Thymus (tissue), 11 donors: ENCODE measurements at regions not wholly inside any gene's neighbourhood (a gene's known extent, or its start where the extent isn't known, plus 50 kb on each side); places are given as distances from the start of the nearest gene placed in this dataset.

Experiments used
- DNase-seq, 9 donors: peaks; one replicate each; pipeline ENCODE4 v3.0.0-alpha.2; 2013; ENCODE audit warnings: low spot score in 9 of 9, low read depth in 6 of 9, missing footprints in 1 of 9
- H3K27ac ChIP-seq, 2 donors: one replicate each; pipeline ENCODE4 v1.5.1; 2013; ENCODE audit warnings: control low read depth in 1 of 2, low read depth in 1 of 2, low read length in 1 of 2, mild to moderate bottlenecking in 1 of 2, moderate library complexity in 1 of 2
- H3K27me3 ChIP-seq, 2 donors: one replicate each; pipeline ENCODE4 v1.5.1; 2013; ENCODE audit warnings: low read length in 1 of 2; ENCODE audit not compliant: control insufficient read depth in 2 of 2, insufficient read depth in 1 of 2
- H3K36me3 ChIP-seq, 2 donors: one replicate each; pipeline ENCODE4 v1.5.1; 2013; ENCODE audit warnings: low read length in 1 of 2, mild to moderate bottlenecking in 1 of 2, moderate library complexity in 1 of 2; ENCODE audit not compliant: control insufficient read depth in 2 of 2, insufficient read depth in 2 of 2
- H3K4me1 ChIP-seq, 2 donors: one replicate each; pipeline ENCODE4 v1.5.1; 2013; ENCODE audit warnings: low read length in 2 of 2; ENCODE audit not compliant: control insufficient read depth in 2 of 2, insufficient read depth in 2 of 2
- H3K4me3 ChIP-seq, 2 donors: one replicate each; pipeline ENCODE4 v1.5.1; 2013; ENCODE audit warnings: low read length in 2 of 2, control low read depth in 1 of 2, mild to moderate bottlenecking in 1 of 2
- H3K9me3 ChIP-seq, 2 donors: one replicate each; pipeline ENCODE4 v1.5.1; 2013; ENCODE audit warnings: low read length in 1 of 2, mild to moderate bottlenecking in 1 of 2; ENCODE audit not compliant: control insufficient read depth in 2 of 2, insufficient read depth in 1 of 2
- WGBS: extraction: QIAGEN DNeasy Blood & Tissue Kit; methylation state at CpG from one replicate; pipeline ENCODE4 v1.1.7; 2013; 5-methylcytosine and 5-hydroxymethylcytosine counted together
- donor health status: healthy.

DNA sequence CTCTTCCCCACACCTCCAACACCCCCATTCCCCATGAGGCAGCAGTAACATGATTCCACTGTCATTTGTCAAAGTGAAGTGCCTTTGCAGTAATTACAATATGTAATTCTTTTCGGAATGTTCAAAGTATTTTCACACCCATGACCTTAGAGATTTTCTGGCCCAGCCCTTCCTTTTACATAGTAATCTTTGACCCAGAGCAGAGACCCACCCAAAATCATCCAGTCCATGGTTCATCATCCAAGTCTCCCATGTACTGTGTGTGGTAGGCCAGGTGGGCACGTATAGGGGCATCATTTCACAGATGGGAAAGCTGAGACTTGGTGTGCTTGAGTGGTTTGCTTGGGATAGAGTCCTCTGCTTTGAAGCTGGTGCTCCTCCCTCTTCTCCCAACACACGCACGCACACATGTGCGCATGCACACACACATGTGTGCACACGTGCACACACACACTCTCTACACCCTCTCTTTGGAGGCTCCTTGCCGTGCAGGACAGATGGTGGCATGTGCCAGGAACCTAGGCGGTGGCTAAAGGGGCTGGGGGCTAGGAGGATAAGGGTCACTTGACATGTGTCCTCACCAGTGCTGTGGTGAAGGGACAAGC is 284.7 kb upstream of the ROPN1 start:
- Histone ChIP-seq H3K27ac (no peak overlapping the region), H3K4me3 (no peak overlapping the region), H3K9me3 (no peaks in the 10 kb centered on the region), H3K36me3 (no peaks in the 10 kb centered on the region), H3K27me3 (no peaks in the 10 kb centered on the region), H3K4me1 (no peaks in the 10 kb centered on the region)
- 96% methylated on average over 8 of the region's 8 CpGs for WGBS
- DNase-seq: no peak

DNA sequence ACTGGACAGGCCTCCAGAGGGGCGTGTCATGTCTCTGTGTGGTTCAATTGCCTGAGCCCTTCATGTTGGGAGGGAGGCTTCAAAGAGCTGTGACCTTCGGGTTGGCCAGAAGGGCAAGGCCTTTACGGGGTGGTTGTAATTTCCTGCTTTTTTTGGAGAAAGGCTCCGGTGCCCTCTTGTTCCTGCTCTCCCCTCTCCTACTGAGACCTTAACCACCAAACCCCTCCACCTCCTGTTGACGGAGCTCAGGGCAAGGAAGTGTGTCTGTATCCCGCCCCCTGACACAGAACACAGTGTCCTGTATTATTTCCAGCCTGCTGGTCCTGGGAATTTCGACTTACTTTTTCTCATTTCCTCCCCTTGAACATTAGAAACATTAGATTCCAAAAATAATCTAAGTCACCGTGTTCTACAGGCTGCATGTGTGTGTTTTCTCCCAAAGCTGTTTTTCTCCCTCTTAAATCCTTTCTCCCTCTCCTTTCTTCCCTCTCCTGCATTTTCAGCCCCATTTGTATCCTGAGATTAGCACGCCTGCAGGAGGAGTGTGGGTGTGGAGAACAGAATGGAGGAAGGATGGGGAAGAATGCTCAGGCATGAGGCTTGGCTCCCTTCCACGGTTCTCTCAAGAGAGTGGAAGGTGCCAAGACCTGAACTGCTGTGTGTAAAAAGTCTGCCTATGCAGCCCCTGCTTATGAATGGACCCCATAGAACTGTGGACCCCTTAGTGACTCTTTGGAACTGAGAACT is 285.4 kb upstream of the ROPN1 start:
- Histone ChIP-seq H3K4me3 (no peak overlapping the region), H3K36me3 (no peaks in the 10 kb centered on the region), H3K9me3 (no peaks in the 10 kb centered on the region), H3K4me1 (no peaks in the 10 kb centered on the region), H3K27me3 (no peaks in the 10 kb centered on the region), H3K27ac (no peak overlapping the region)
- WGBS: 74% methylated on average over 10 of the region's 10 CpGs
- DNase-seq: no peak

DNA sequence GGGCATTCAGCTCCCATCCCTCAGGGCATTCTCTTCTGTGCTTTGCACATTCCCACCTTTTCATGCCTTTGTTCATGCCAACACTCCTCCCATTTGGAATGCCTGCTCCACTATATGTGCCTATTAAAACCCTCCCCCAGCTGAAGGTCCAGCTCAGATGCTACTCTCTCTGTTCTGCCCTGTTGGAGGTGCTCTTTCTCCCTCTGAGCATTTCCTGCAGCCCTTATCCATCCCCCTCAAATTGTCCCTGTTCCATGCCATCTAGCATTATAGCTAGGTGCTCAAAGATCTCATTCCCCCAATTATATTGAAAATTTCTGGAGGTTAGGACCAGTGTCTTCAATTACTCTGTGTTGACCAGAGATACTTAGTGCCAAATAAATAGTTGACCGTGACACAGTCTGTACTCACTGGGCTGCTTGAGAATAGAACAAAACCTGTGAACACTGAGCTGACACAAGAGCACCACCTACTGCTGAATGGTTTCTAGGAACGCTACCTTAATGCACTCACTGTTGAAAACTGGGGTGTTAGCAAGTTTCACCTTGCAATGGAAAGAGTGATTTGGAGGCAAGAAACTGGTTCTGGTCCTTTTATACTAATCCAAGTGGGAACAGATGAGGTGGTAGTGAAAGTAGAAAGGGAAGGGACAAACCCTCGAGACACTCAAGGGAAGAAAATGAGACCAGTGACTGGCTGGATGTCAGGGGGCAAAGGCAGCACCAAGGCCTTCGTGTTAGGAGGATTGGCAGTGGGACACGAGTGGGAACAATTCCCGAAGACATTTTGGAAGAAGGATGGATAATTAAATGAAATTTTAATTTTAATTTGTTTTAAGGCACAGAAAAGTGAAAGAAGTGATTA is 289.8 kb upstream of the ROPN1 start:
- Histone ChIP-seq H3K4me1 (no peaks in the 10 kb centered on the region), H3K27ac (no peak overlapping the region), H3K9me3 (no peaks in the 10 kb centered on the region), H3K27me3 (no peaks in the 10 kb centered on the region), H3K4me3 (no peak overlapping the region), H3K36me3 (no peaks in the 10 kb centered on the region)
- no peak for DNase-seq
- WGBS: 63% methylated on average over 6 of the region's 6 CpGs

DNA sequence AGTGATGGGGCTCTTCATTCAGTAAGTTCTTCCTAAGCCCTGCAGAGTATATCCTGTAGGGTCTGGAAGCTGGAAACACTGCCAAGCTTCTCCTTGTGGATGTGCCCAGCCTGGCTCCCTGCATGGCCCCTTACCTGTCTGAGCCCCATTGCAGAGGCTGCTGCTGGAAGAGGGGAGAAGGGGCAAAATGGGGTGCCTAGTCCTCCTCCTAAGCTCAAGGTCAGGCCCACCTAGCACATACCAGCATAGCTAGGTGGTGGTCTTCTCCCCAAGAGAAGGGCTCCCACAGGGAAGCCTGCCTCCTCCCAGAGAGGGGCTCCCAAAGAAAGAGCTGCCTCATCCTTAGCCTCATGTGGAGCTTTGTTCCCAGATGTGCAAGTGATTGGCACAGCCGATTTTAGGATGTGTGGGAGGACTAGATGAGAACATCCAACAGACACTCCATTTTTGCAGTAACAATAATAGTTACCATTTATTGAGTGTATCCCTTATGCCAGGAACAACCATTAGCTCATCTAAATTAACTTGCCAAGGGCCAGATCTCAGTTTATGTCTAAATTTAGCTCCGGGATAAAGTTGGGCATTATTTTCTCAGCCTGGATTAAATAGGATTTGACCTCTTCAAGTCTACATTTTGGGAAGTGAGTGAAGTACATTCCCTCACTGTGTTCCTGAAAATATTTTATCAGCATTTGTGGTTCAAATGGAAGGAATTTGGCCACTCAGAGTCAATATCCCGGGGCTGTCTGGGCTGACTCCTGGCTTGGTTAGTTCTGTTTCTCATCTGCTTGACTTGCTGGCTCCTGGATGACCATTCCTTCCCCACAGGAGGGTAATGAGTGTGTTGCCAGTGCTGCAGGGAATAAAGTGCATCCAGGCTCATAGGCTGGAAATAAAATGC is 291.1 kb upstream of the ROPN1 start:
- no peak for DNase-seq
- Histone ChIP-seq H3K27me3 (no peaks in the 10 kb centered on the region), H3K36me3 (no peaks in the 10 kb centered on the region), H3K9me3 (no peaks in the 10 kb centered on the region), H3K27ac (no peak overlapping the region), H3K4me3 (no peak overlapping the region), H3K4me1 (no peaks in the 10 kb centered on the region)
- 88% methylated on average over 3 of the region's 3 CpGs for WGBS

DNA sequence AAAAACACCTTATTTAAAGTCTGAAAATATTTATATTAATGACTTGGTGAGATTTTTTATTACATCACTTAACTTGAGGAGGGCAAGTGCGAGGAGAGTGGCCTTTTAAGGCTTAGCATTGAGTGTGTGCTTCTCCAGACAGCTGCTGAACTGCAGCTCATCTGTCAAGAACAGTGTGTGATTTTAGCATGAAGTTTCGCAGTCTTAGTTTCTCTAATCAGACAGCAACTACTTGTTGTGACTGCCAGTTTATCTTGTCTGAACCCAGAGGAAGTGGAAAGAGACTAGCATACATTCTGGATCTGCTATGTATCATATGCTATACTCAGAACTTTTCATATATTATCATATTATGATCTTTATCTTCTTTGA is 291.7 kb upstream of the ROPN1 start:
- no peak overlapping the region for H3K27ac ChIP-seq
- H3K4me1 ChIP-seq: no peaks in the 10 kb centered on the region
- no peak overlapping the region for H3K4me3 ChIP-seq
- H3K36me3 ChIP-seq: no peaks in the 10 kb centered on the region
- H3K9me3 ChIP-seq: no peaks in the 10 kb centered on the region
- no peaks in the 10 kb centered on the region for H3K27me3 ChIP-seq
- 92% methylated on average over 2 of the region's 2 CpGs for WGBS
- no peak for DNase-seq

DNA sequence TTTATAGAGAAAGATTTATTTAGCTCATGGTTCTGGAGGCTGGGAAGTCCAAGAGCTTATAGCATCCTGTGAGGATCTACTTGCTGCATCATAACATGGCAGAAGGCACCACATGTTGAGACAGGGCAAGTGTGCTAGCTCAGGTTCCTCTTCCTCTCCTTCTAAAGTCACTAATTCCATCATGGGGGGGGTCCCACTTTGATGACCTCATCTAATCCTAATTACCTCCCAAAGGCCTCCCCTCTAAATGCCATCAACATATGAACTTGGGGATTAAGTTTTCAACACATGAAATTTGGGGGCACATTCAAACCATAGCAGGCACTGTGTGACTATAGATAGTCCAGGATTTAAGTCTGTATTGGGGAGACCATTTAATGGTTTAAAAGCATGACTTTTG is 297.1 kb upstream of the ROPN1 start:
- H3K4me3 ChIP-seq: no peak overlapping the region
- no peaks in the 10 kb centered on the region for H3K27me3 ChIP-seq
- no peaks in the 10 kb centered on the region for H3K4me1 ChIP-seq
- no peaks in the 10 kb centered on the region for H3K36me3 ChIP-seq
- no peak overlapping the region for H3K27ac ChIP-seq
- DNase-seq: no peak
- H3K9me3 ChIP-seq: no peaks in the 10 kb centered on the region

DNA sequence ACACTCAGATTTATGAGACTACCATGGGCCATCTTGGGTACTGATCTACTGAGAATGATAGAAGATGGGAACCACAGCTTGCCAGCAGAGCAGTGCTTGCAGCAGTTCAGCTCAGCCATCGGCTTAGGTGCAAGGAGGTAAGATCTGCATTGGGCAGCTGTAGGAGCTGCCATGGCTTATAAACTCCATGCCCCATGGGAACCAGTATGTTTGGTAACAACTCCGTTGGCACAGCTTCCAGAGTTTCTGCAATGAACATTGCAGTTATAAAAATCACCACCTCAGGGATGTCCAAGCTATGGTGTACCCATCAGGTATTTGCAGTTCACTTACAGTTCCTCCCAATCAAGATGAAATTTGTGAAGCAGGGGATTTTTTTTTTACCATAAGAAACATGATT is 299.1 kb upstream of the ROPN1 start:
- no peaks in the 10 kb centered on the region for H3K27me3 ChIP-seq
- H3K4me3 ChIP-seq: no peak overlapping the region
- H3K4me1 ChIP-seq: no peaks in the 10 kb centered on the region
- 94% methylated on average over 2 of the region's 2 CpGs for WGBS
- H3K36me3 ChIP-seq: no peaks in the 10 kb centered on the region
- no peak overlapping the region for H3K27ac ChIP-seq
- no peaks in the 10 kb centered on the region for H3K9me3 ChIP-seq
- no peak for DNase-seq

DNA sequence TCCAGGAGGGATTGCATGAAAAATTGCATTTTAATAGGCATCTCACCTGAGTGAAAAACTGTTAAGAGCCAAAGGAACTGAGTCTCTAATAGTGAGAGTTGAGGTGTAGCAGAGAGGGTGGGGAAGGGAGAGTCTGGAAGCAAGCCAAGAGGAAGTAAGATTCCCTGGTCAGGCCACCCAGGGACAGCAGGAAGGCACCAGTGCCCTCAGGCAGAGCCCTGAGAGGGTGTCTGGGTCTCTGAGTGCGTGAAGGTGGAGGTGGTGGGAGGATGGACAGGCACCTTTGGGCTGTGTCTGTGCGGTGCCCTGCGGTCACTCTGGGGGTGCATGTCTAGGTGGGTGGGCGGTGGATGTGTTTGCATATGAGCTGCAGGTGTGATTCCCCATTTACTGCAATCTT is 300.4 kb upstream of the ROPN1 start:
- H3K27me3 ChIP-seq: no peaks in the 10 kb centered on the region
- no peak overlapping the region for H3K4me3 ChIP-seq
- H3K4me1 ChIP-seq: no peaks in the 10 kb centered on the region
- DNase-seq: no peak
- H3K27ac ChIP-seq: no peak overlapping the region
- 91% methylated on average over 4 of the region's 4 CpGs for WGBS
- no peaks in the 10 kb centered on the region for H3K9me3 ChIP-seq
- H3K36me3 ChIP-seq: no peaks in the 10 kb centered on the region
